ENCODE measurements at regions not wholly inside any gene's neighbourhood (a gene's known extent, or its start where the extent isn't known, plus 50 kb on each side); places are given as distances from the start of the nearest gene placed in this dataset.
"Not testable (repeated sequence)": the region's sequence is repeated elsewhere in the genome, so short reads cannot be mapped to it uniquely, and the experiment has no call there.

DNA sequence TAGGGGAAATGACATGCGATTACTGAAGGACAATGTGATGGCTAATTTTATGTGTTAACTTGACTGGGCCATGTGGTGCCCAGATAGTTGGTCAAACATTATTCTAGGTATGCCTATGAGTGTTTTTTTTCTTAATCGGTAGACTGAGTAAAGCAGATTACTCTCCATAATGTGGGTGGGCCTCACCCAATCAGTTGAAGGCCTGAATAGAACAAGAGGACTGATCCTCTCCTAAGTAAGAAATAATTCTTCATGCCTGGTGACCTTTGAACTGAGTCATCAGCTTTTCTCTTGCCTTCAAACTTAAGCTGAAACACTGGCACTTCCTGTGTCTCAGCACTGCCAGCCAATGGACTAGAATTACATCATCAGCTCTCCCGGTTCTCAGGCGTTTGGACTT is 164.0 kb upstream of the FGF13 start:
- no peak overlapping the region for H3K4me3 ChIP-seq (ENCODE audit: low read length)
- H3K27ac ChIP-seq (ENCODE audit: low read depth, low read length): no peak overlapping the region
- no peak for TF ChIP-seq CTCF (conservative IDR thresholded peaks at IDR 0.05)
- DNase-seq: no peak
- WGBS, 2 experiments (ENCODE audit: insufficient coverage in 1 of 2, insufficient read length in 1 of 2): 90% methylated on average over 4 of the region's 4 CpGs; no CpG with 5 or more reads in 1 of the 2 experiments
- no peaks in the 10 kb centered on the region for H3K36me3 ChIP-seq (ENCODE audit: control insufficient read depth, insufficient read depth, low read length)
- H3K4me1 ChIP-seq (ENCODE audit: control insufficient read depth, insufficient read depth, low read length): no peaks in the 10 kb centered on the region
- H3K27ac Mint-ChIP-seq: no peak overlapping the region
- H3K36me3 Mint-ChIP-seq (ENCODE audit: low read depth): peaks cover 12% of the 10 kb centered on the region
- no peaks in the 10 kb centered on the region for H3K9me3 ChIP-seq (ENCODE audit: control insufficient read depth, low read length)
- peaks cover 4% of the 10 kb centered on the region for H3K4me1 Mint-ChIP-seq
- H3K9me3 Mint-ChIP-seq: peaks cover 16% of the 10 kb centered on the region
- H3K4me3 Mint-ChIP-seq: no peak overlapping the region
- H3K9ac ChIP-seq (ENCODE audit: extremely low read depth, low read length, poor library complexity, severe bottlenecking): no peak overlapping the region
- no peaks in the 10 kb centered on the region for H3K27me3 ChIP-seq (ENCODE audit: control insufficient read depth, insufficient read depth, low read length, poor library complexity, severe bottlenecking)
- no peaks in the 10 kb centered on the region for H3K27me3 Mint-ChIP-seq (ENCODE audit: insufficient read depth)

GRCh38 chrX:138874271-138874935 is 162.9 kb upstream of the FGF13 start:
- H3K27ac ChIP-seq (ENCODE audit: low read depth, low read length): no peak overlapping the region
- no peaks in the 10 kb centered on the region for H3K27me3 ChIP-seq (ENCODE audit: control insufficient read depth, insufficient read depth, low read length, poor library complexity, severe bottlenecking)
- no peaks in the 10 kb centered on the region for H3K9me3 ChIP-seq (ENCODE audit: control insufficient read depth, low read length)
- H3K4me1 ChIP-seq (ENCODE audit: control insufficient read depth, insufficient read depth, low read length): no peaks in the 10 kb centered on the region
- H3K4me1 Mint-ChIP-seq: peaks cover 14% of the 10 kb centered on the region
- H3K27ac Mint-ChIP-seq: no peak overlapping the region
- H3K4me3 ChIP-seq (ENCODE audit: low read length): no peak overlapping the region
- H3K9ac ChIP-seq (ENCODE audit: extremely low read depth, low read length, poor library complexity, severe bottlenecking): no peak overlapping the region
- DNase-seq: no peak
- H3K36me3 ChIP-seq (ENCODE audit: control insufficient read depth, insufficient read depth, low read length): no peaks in the 10 kb centered on the region
- H3K36me3 Mint-ChIP-seq (ENCODE audit: low read depth): peaks cover 8% of the 10 kb centered on the region
- H3K27me3 Mint-ChIP-seq (ENCODE audit: insufficient read depth): no peaks in the 10 kb centered on the region
- no peak for TF ChIP-seq CTCF (conservative IDR thresholded peaks at IDR 0.05)
- no peak overlapping the region for H3K4me3 Mint-ChIP-seq
- 95% methylated on average over 5 of the region's 5 CpGs; no CpG with 5 or more reads in 1 of the 2 experiments for WGBS, 2 experiments (ENCODE audit: insufficient coverage in 1 of 2, insufficient read length in 1 of 2)
- peaks cover 7% of the 10 kb centered on the region for H3K9me3 Mint-ChIP-seq

- DNase-seq; H3K4me3 ChIP-seq (ENCODE audit: low read length); H3K9me3 Mint-ChIP-seq; H3K36me3 ChIP-seq (ENCODE audit: control insufficient read depth, insufficient read depth, low read length); H3K27ac ChIP-seq (ENCODE audit: low read depth, low read length); H3K9me3 ChIP-seq (ENCODE audit: control insufficient read depth, low read length); H3K4me3 Mint-ChIP-seq; H3K36me3 Mint-ChIP-seq (ENCODE audit: low read depth); H3K9ac ChIP-seq (ENCODE audit: extremely low read depth, low read length, poor library complexity, severe bottlenecking); H3K27me3 Mint-ChIP-seq (ENCODE audit: insufficient read depth); H3K4me1 ChIP-seq (ENCODE audit: control insufficient read depth, insufficient read depth, low read length); H3K27me3 ChIP-seq (ENCODE audit: control insufficient read depth, insufficient read depth, low read length, poor library complexity, severe bottlenecking); H3K27ac Mint-ChIP-seq: not testable (repeated sequence)
- 100% methylated on average over 1 to 2 of the region's 6 CpGs for WGBS, 2 experiments (ENCODE audit: insufficient coverage in 1 of 2, insufficient read length in 1 of 2)
- peaks cover 17% of the 10 kb centered on the region for H3K4me1 Mint-ChIP-seq
These were observed 162.1 kb upstream of the FGF13 start for GRCh38 chrX:138873640-138874039.

GRCh38 chrX:138872537-138872936 is 161.0 kb upstream of the FGF13 start:
- no peak for DNase-seq
- H3K9ac ChIP-seq (ENCODE audit: extremely low read depth, low read length, poor library complexity, severe bottlenecking): no peak overlapping the region
- no peak overlapping the region for H3K4me3 ChIP-seq (ENCODE audit: low read length)
- Mint-ChIP-seq H3K9me3 (no peaks in the 10 kb centered on the region), H3K27ac (no peak overlapping the region), H3K4me3 (no peak overlapping the region), H3K36me3 (ENCODE audit: low read depth) (peaks cover 4% of the 10 kb centered on the region), H3K27me3 (ENCODE audit: insufficient read depth) (no peaks in the 10 kb centered on the region), H3K4me1 (peaks cover 17% of the 10 kb centered on the region)
- no peaks in the 10 kb centered on the region for H3K4me1 ChIP-seq (ENCODE audit: control insufficient read depth, insufficient read depth, low read length)
- H3K27me3 ChIP-seq (ENCODE audit: control insufficient read depth, insufficient read depth, low read length, poor library complexity, severe bottlenecking): no peaks in the 10 kb centered on the region
- peak overlapping the region; percentile 57 for H3K27ac ChIP-seq (ENCODE audit: low read depth, low read length)
- H3K9me3 ChIP-seq (ENCODE audit: control insufficient read depth, low read length): no peaks in the 10 kb centered on the region
- no peaks in the 10 kb centered on the region for H3K36me3 ChIP-seq (ENCODE audit: control insufficient read depth, insufficient read depth, low read length)
- WGBS, 2 experiments (ENCODE audit: insufficient coverage in 1 of 2, insufficient read length in 1 of 2): no CpG with 5 or more reads among the region's 1 CpG
- no peak for TF ChIP-seq CTCF (conservative IDR thresholded peaks at IDR 0.05)

All from endodermal cell (in vitro differentiated cells).